Endodermal cell (in vitro differentiated cells): ENCODE measurements at regions not wholly inside any gene's neighbourhood (a gene's known extent, or its start where the extent isn't known, plus 50 kb on each side); places are given as distances from the start of the nearest gene placed in this dataset.

Experiments
- DNase-seq: peaks from one replicate; pipeline ENCODE4 v3.0.0-alpha.2; 2017
- H3K27ac ChIP-seq: 2 replicates; pipeline ENCODE4 v1.5.1; 2013; ENCODE audit warnings: mild to moderate bottlenecking, low read depth, low read length, moderate library complexity
- H3K27me3 ChIP-seq: 2 replicates; pipeline ENCODE4 v1.6.1; 2013; ENCODE audit warnings: mild to moderate bottlenecking, low read length, moderate library complexity; ENCODE audit not compliant: insufficient read depth, control insufficient read depth, poor library complexity, severe bottlenecking
- H3K36me3 ChIP-seq: 2 replicates; pipeline ENCODE4 v1.7.0; 2013; ENCODE audit warnings: mild to moderate bottlenecking, low read length, moderate library complexity; ENCODE audit not compliant: control insufficient read depth, insufficient read depth
- H3K4me1 ChIP-seq: one replicate; pipeline ENCODE4 v1.7.0; 2013; ENCODE audit warnings: low read length; ENCODE audit not compliant: control insufficient read depth, insufficient read depth
- H3K4me3 ChIP-seq: 2 replicates; pipeline ENCODE4 v1.5.1; 2013; ENCODE audit warnings: mild to moderate bottlenecking, low read length, moderate library complexity
- H3K9ac ChIP-seq: 2 replicates; pipeline ENCODE4 v1.6.1; 2013; ENCODE audit warnings: mild to moderate bottlenecking, low read length, moderate library complexity; ENCODE audit not compliant: poor library complexity, severe bottlenecking; ENCODE audit errors: extremely low read depth
- H3K9me3 ChIP-seq: 2 replicates; pipeline ENCODE4 v1.6.1; 2013; ENCODE audit warnings: mild to moderate bottlenecking, low read length, moderate library complexity; ENCODE audit not compliant: control insufficient read depth
- H3K27ac Mint-ChIP-seq: 2 replicates; pipeline ENCODE4 v1.8.0; 2020; ENCODE audit warnings: mixed read lengths
- H3K27me3 Mint-ChIP-seq: 2 replicates; pipeline ENCODE4 v1.8.0; 2021; ENCODE audit warnings: mild to moderate bottlenecking, mixed read lengths; ENCODE audit not compliant: insufficient read depth
- H3K36me3 Mint-ChIP-seq: 2 replicates; pipeline ENCODE4 v1.8.0; 2020; ENCODE audit warnings: low read depth, mixed read lengths
- H3K4me1 Mint-ChIP-seq: 2 replicates; pipeline ENCODE4 v1.8.0; 2020; ENCODE audit warnings: mixed read lengths
- H3K4me3 Mint-ChIP-seq: 2 replicates; pipeline ENCODE4 v1.8.0; 2020; ENCODE audit warnings: mild to moderate bottlenecking, moderate library complexity, mixed read lengths
- H3K9me3 Mint-ChIP-seq: 2 replicates; pipeline ENCODE4 v1.8.0; 2020; ENCODE audit warnings: mild to moderate bottlenecking, mixed read lengths
- CTCF ChIP-seq: fragments of 200-600 bp; sonication (generic); conservative IDR thresholded peaks from 2 replicates; pipeline ENCODE4 v1.5.0; 2021; ENCODE audit warnings: antibody characterized with exemption, mild to moderate bottlenecking
- WGBS, 2 experiments: methylation state at CpG; one replicate each; pipeline versions ENCODE4 v1.1.5 to v1.1.7; 2013; ENCODE audit warnings: missing lambda C conversion rate in 2 of 2, mixed read lengths in 1 of 2; ENCODE audit not compliant: insufficient coverage in 1 of 2, insufficient read length in 1 of 2; 5-methylcytosine and 5-hydroxymethylcytosine counted together

GRCh38 chr10:78377356-78377755, 343.7 kb downstream of the RPS24 start:
- Mint-ChIP-seq H3K27me3 (peaks cover 25% of the 10 kb centered on the region), H3K4me1 (peaks cover 29% of the 10 kb centered on the region), H3K9me3 (peaks cover 13% of the 10 kb centered on the region), H3K4me3 (no peak overlapping the region), H3K27ac (peak overlapping the region; percentile 2), H3K36me3 (no peaks in the 10 kb centered on the region)
- Histone ChIP-seq H3K4me3 (no peak overlapping the region), H3K9me3 (peaks cover 17% of the 10 kb centered on the region), H3K4me1 (peaks cover 14% of the 10 kb centered on the region), H3K36me3 (no peaks in the 10 kb centered on the region), H3K9ac (no peak overlapping the region), H3K27me3 (no peaks in the 10 kb centered on the region), H3K27ac (no peak overlapping the region)
- DNase-seq: peak; percentile 65
- WGBS, 2 experiments: 75 to 100% methylated on average over 1 of the region's 1 CpG
- no peak for TF ChIP-seq CTCF

GRCh38 chr10:78378192-78378591, 344.5 kb downstream of the RPS24 start:
- WGBS, 2 experiments: 92 to 95% methylated on average over 2 to 4 of the region's 4 CpGs
- H3K4me1 Mint-ChIP-seq: peaks cover 29% of the 10 kb centered on the region

GRCh38 chr10:78381107-78381506, 347.4 kb downstream of the RPS24 start:
- Histone ChIP-seq H3K9ac (no peak overlapping the region), H3K4me1 (peaks cover 14% of the 10 kb centered on the region), H3K4me3 (no peak overlapping the region), H3K27me3 (no peaks in the 10 kb centered on the region), H3K9me3 (peaks cover 17% of the 10 kb centered on the region), H3K36me3 (no peaks in the 10 kb centered on the region), H3K27ac (no peak overlapping the region)
- Mint-ChIP-seq H3K27me3 (peaks cover 26% of the 10 kb centered on the region), H3K4me3 (no peak overlapping the region), H3K4me1 (peaks cover 28% of the 10 kb centered on the region), H3K27ac (no peak overlapping the region), H3K36me3 (no peaks in the 10 kb centered on the region), H3K9me3 (peaks cover 13% of the 10 kb centered on the region)
- TF ChIP-seq CTCF: peak; percentile 81
- peak; percentile 76 for DNase-seq
- WGBS, 2 experiments: 63 to 77% methylated on average over 14 to 19 of the region's 19 CpGs

More at GRCh38 chr10:78378192-78378591, 344.5 kb downstream of the RPS24 start:
- Histone ChIP-seq H3K9me3 (peaks cover 17% of the 10 kb centered on the region), H3K4me1 (peaks cover 14% of the 10 kb centered on the region), H3K36me3 (no peaks in the 10 kb centered on the region), H3K27ac (no peak overlapping the region), H3K27me3 (no peaks in the 10 kb centered on the region), H3K4me3 (no peak overlapping the region), H3K9ac (no peak overlapping the region)
- no peaks in the 10 kb centered on the region for H3K36me3 Mint-ChIP-seq
- DNase-seq: no peak
- peaks cover 13% of the 10 kb centered on the region for H3K9me3 Mint-ChIP-seq
- no peak overlapping the region for H3K27ac Mint-ChIP-seq
- no peak overlapping the region for H3K4me3 Mint-ChIP-seq
- TF ChIP-seq CTCF: no peak
- peaks cover 25% of the 10 kb centered on the region for H3K27me3 Mint-ChIP-seq
